GM19468 (cell line): ENCODE measurements at regions not wholly inside any gene's neighbourhood (a gene's known extent, or its start where the extent isn't known, plus 50 kb on each side); places are given as distances from the start of the nearest gene placed in this dataset.
A peak's percentile ranks its signal among the peaks of the same experiment; 100 is the strongest.
"Not testable (repeated sequence)": the region's sequence is repeated elsewhere in the genome, so short reads cannot be mapped to it uniquely, and the experiment has no call there.

Experiments
- ATAC-seq: cut with Tn5 transposase; IDR thresholded peaks from one replicate; pipeline ENCODE4 v1.9.1; 2021; ENCODE audit warnings: mild to moderate bottlenecking, moderate library complexity, moderate number of reproducible peaks; ENCODE audit not compliant: unreplicated experiment; ENCODE audit errors: extremely low read depth

- no peak for ATAC-seq
These were observed 180.2 kb upstream of the RAB6C start for GRCh38 chr2:129799036-129799958.

- ATAC-seq = no peak
These were observed 179.2 kb upstream of the RAB6C start for GRCh38 chr2:129800285-129800684.

DNA sequence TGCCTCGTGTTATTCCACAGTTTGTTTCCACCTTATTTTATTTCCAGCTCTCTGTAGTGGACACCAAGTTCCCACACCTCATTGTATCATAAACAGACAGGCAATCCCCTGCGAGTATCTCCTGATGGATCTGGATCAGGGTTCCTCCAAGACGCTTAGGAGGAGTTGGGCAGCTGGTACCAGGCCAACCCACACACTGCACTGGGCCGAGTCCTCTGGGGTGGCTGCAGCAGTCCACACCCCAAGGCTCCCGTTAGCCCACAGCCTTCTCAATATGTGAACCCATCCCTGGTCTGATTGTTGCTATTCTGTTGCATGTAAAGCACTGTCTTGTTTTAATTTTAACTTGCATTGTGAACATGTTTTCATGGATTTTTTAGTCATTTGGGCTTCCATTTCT, 178.8 kb upstream of the RAB6C start:
- no peak for ATAC-seq

GRCh38 chr2:129801575-129801974, 177.9 kb upstream of the RAB6C start:
- no peak for ATAC-seq

DNA sequence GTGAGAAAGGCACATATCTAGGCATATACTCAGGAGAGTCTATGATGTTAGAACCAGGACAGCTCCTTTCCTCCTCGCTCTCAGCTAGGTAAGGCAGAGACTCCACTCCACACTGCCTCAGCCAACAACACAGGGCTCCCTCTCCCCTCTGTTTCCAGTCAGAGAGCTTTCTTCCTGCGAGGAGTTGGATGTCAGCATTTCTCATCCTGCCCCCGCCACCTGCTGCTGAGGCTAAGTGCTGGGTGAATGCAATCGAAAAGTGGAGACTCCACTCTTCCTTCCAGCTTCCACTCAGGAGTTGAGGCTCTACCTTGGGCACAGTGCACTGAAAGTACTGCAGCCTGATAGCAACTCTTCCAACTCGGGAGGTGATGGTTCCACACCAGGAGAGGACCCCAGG, 177.2 kb upstream of the RAB6C start:
- no peak for ATAC-seq

- ATAC-seq = no peak
These were observed 176.4 kb upstream of the RAB6C start for GRCh38 chr2:129803032-129803431.

DNA sequence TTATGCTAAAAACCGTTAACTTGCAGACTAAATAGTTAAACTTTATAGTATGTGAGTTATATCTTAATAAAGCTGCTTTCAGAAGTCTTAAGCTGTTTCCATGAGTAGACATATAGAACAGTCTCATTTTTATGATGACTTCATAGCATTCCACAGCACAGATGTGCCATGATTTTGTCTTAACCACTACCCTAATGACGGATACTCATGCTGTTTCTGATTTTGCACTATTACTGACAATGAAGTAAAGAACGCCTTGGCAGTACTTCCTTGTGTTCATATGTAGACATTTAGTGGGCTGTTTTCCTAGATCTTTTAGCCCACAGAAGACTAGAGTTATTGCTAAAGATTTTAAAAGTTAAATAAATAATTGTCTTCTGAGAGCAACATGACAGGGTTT, 175.6 kb upstream of the RAB6C start:
- ATAC-seq = no peak

DNA sequence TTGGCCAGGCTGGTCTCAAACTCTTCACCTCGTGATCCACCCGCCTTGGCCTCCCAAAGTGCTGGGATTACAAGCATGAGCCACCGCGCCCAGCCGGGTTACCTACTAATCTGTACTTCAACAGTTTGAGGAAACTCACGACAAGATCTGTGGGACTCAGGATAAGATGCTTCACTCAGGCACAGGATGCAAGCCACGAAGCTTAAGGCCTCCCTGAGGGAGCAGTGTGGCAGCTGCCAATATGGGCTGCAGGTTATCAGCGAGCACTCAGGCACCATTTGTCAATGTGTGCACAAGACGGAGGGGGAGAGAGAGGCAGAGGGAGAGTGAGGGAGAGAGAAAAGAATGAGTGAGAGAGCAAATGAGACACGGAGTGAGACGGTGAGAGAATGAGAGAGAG, 173.6 kb upstream of the RAB6C start:
- ATAC-seq = no peak

- no peak for ATAC-seq
These were observed 173.1 kb upstream of the RAB6C start for GRCh38 chr2:129806317-129806716.

GRCh38 chr2:129806990-129807389, 172.5 kb upstream of the RAB6C start:
- no peak for ATAC-seq

DNA sequence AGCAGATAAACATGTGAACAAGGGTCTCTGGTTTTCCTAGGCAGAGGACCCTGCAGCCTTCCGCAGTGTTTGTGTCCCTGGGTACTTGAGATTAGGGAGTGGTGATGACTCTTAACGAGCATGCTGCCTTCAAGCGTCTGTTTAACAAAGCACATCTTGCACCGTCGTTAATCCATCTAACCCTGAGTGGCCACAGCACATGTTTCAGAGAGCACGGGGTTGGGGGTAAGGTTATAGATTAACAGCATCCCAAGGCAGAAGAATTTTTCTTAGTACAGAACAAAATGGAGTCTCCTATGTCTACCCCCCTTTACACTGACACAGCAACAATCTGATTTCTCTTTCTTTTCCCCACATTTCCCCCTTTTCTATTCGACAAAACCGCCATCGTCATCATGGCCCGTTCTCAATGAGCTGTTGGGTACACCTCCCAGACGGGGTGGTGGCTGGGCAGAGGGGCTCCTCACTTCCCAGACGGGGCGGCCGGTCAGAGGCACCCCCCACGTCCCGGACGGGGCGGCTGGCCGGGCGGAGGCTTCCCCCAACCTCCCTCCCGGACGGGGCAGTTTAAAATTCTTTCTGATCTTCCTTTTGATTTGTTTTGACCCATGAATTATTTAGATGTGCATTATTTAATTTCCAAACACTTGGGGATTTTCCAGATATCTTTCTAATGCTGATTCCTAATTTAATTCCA, 171.7 kb upstream of the RAB6C start:
- not testable (repeated sequence) for ATAC-seq

DNA sequence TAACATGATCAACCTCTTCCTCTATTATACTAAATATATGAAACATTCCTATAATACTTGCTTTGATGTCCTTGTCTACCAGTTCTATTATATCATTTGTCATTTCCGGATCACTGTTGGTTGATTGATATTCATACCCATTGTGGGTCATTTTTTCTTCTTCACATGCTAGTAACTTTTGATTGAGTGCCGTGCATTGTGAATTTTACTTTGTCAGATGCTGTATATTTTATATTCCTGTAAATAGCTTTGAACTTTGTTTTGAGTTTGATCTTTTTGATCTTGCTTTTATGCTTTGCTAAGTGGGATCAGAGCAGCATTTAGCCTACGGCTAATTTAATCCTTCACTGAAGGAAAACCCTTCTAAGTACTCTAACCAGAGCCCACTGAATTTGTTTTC, 168.9 kb upstream of the RAB6C start:
- ATAC-seq = no peak

- ATAC-seq = peak; percentile 39
These were observed 167.4 kb upstream of the RAB6C start for GRCh38 chr2:129812071-129812470.

- ATAC-seq = no peak
These were observed 166.8 kb upstream of the RAB6C start for GRCh38 chr2:129812654-129813053.

DNA sequence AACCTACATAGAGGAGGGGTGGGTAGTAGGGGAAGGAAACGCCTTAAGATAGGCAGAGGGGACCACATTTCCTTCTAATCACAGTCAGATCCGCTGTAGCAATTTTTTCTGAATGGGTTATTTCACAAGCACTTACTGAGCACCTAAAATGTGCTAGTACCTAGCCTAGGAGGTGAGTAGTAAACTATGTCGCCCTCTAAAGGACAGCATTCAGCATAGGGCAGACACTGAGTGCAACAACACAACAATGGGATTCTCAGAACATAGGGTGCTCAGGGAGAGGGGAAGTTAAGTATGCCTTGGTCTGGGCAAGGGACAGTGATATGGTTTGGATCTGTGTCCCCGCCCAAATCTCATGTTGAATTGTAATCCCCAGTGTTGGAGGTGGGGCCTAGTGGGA, 166.1 kb upstream of the RAB6C start:
- ATAC-seq = no peak

DNA sequence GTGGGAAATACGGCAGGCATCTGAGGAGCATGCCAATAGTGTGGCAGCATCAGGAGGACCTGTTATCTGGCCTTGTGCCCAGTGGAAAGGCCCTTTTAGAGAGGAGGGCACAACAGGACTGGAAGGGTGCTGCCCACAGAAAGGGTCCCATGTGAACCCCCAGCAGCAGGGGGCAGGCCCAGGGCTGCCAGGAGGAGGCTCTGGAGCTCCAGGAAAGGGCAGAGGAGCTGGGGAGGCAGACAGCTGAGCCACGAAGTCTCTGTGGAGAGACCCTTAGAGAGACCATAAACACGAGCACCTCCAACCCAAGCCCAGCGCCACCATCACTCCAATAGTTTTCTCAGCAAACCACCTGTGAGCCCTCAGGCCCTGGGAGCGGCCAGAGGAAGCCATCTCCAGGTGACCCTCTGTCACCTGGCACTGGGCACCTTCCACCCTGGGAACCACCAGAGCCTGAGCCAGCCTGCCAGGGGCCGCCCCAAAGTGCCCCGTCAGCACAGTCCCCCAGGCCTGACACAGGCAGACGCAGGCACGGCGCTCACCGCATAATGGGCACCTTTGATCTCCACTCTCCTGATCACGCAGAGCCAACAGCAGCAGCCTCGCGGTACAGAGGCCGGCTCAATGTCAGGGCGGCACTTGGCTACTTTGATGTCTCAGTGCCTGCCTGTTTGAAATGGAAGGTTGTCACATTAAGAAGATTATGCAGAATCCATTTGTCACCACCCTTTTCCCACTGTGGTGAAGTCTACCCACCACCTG, 162.5 kb upstream of the RAB6C start:
- no peak for ATAC-seq

DNA sequence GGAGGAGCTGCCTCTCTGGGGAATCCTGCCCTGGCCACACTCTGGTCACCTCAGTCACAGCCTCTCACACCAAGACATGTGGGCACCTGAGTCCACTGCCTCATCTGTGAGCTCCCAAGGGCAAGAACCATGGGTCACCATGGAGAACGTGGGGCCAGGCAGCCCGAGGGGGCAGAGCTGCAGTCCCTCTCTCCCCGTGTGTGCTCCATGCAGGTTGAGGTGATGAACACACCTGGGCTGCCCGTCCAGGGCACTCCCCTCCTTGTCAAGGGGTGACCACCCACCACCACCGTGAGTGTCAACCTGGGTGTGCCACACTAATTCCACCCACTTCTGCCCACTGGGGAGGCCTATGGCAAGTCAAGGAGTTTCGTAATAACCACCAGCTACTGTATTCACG, 159.6 kb upstream of the RAB6C start:
- ATAC-seq = no peak

- ATAC-seq = no peak
These were observed 158.6 kb upstream of the RAB6C start for GRCh38 chr2:129820908-129821307.

DNA sequence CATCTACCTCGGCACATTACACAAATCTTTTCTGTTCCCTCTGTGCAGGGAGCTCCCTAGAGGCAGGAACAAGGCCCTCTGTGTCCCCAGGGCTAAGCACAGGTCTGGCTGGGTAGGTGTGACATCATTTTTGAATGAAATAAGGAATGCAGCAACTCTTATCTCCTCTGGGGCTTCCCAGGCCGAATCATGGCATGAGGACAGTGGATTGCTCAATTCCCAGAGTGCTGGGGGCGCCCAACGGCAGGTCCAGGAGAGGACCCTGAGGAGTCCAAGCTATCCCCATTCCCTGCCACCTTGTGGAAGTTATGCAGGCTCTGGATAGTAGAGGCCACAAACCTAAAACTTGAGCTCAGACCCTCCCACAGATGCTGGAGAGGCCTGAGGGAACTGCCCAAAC, 158.0 kb upstream of the RAB6C start:
- ATAC-seq = no peak

GRCh38 chr2:129823044-129823443, 156.4 kb upstream of the RAB6C start:
- no peak for ATAC-seq
